GM23248 (cell line): ENCODE measurements at regions not wholly inside any gene's neighbourhood (a gene's known extent, or its start where the extent isn't known, plus 50 kb on each side); places are given as distances from the start of the nearest gene placed in this dataset.
A peak's percentile ranks its signal among the peaks of the same experiment; 100 is the strongest.

Source experiments
- DNase-seq: peaks from one replicate; pipeline ENCODE4 v3.0.0-alpha.2; 2015
- H2AFZ ChIP-seq: fragments of 200-600 bp; sonication (generic); 2 replicates; pipeline ENCODE4 v1.6.1; 2016; ENCODE audit warnings: antibody characterized with exemption
- H3F3A ChIP-seq: fragments of 200-600 bp; sonication (generic); 2 replicates; pipeline ENCODE4 v1.6.1; 2016; ENCODE audit warnings: mild to moderate bottlenecking, antibody characterized with exemption, mixed run types; ENCODE audit not compliant: insufficient read depth
- H3K27ac ChIP-seq: fragments of 200-600 bp; sonication (generic); 2 replicates; pipeline ENCODE4 v1.5.1; 2016; ENCODE audit warnings: mild to moderate bottlenecking
- H3K27me3 ChIP-seq: fragments of 200-600 bp; sonication (generic); replicated peaks from 2 replicates; pipeline ENCODE4 v1.6.1; 2016; ENCODE audit warnings: mild to moderate bottlenecking; ENCODE audit not compliant: insufficient read depth
- H3K36me3 ChIP-seq: fragments of 200-600 bp; sonication (generic); 2 replicates; pipeline ENCODE4 v1.6.1; 2016; ENCODE audit warnings: low read depth, mild to moderate bottlenecking
- H3K4me1 ChIP-seq: fragments of 200-600 bp; sonication (generic); 2 replicates; pipeline ENCODE4 v1.6.1; 2016; ENCODE audit warnings: mild to moderate bottlenecking; ENCODE audit not compliant: insufficient read depth
- H3K4me2 ChIP-seq: fragments of 200-600 bp; sonication (generic); one replicate; pipeline ENCODE4 v1.6.1; 2016; ENCODE audit warnings: mild to moderate bottlenecking; ENCODE audit not compliant: unreplicated experiment
- H3K4me3 ChIP-seq: fragments of 200-600 bp; sonication (generic); 2 replicates; pipeline ENCODE4 v1.5.1; 2016; ENCODE audit warnings: mild to moderate bottlenecking
- H3K79me2 ChIP-seq: fragments of 200-600 bp; sonication (generic); 2 replicates; pipeline ENCODE4 v1.6.1; 2016; ENCODE audit warnings: mild to moderate bottlenecking; ENCODE audit not compliant: insufficient read depth
- H3K9ac ChIP-seq: fragments of 200-600 bp; sonication (generic); 2 replicates; pipeline ENCODE4 v1.6.1; 2016; ENCODE audit warnings: mild to moderate bottlenecking
- H3K9me2 ChIP-seq: fragments of 200-600 bp; sonication (generic); 2 replicates; pipeline ENCODE4 v1.6.1; 2016; ENCODE audit warnings: mixed run types, mild to moderate bottlenecking, moderate library complexity; ENCODE audit not compliant: insufficient read depth
- H3K9me3 ChIP-seq: fragments of 200-600 bp; sonication (generic); one replicate; pipeline ENCODE4 v1.6.1; 2017; ENCODE audit warnings: low read depth
- H4K20me1 ChIP-seq: fragments of 200-600 bp; sonication (generic); 2 replicates; pipeline ENCODE4 v1.6.0; 2016; ENCODE audit not compliant: insufficient read depth
- EZH2 ChIP-seq: fragments of 200-600 bp; sonication (generic); IDR thresholded peaks from 2 replicates; pipeline ENCODE4 v1.6.1; 2018; ENCODE audit warnings: antibody characterized with exemption, mild to moderate bottlenecking; ENCODE audit not compliant: insufficient read depth, poor library complexity, severe bottlenecking
- EZH2phosphoT487 ChIP-seq: fragments of 200-600 bp; sonication (generic); IDR thresholded peaks from 2 replicates; pipeline ENCODE4 v1.6.1; 2018; ENCODE audit warnings: antibody characterized with exemption, moderate library complexity, mild to moderate bottlenecking, low read depth; ENCODE audit not compliant: insufficient read depth
- WGBS, 2 experiments: methylation state at CpG; one replicate each; pipeline ENCODE4 v1.1.6; 2015 to 2017; ENCODE audit warnings: low lambda C conversion rate in 2 of 2, low coverage in 1 of 2; ENCODE audit errors: missing lambda C conversion rate in 2 of 2; 5-methylcytosine and 5-hydroxymethylcytosine counted together
- in situ Hi-C: fragments of 300-500 bp; cut with MboI; formaldehyde crosslinking; loops from 2 replicates; pipeline ENCODE4 v1.15.0; 2020

DNA sequence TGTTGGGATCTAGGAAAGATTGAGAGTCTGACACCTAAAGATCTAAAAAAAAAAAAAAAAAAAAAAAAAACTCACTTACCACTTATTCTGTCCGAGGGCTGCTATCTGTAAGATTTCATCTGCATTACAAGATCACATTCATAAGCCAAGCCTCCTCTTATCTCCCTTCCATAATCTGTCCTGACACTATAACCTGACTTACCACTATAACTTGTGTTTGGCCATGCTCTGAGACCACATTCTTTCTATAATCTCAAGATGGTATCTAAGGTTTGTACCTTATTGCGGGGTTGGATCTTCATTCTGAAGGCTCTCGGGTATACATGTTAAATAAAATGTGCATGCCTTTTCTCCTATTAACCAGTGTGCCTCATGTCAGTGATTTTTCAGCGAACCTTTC is 144.4 kb downstream of the MAGEB17 start:
- Histone ChIP-seq H3K9ac (no peak overlapping the region), H3K27ac (no peak overlapping the region), H3K9me2 (no peaks in the 10 kb centered on the region), H3K9me3 (no peaks in the 10 kb centered on the region), H3K27me3 (no peaks in the 10 kb centered on the region), H2AFZ (no peak overlapping the region), H3K4me2 (no peak overlapping the region), H3F3A (no peaks in the 10 kb centered on the region), H3K36me3 (no peaks in the 10 kb centered on the region), H3K4me3 (no peak overlapping the region), H4K20me1 (no peaks in the 10 kb centered on the region), H3K4me1 (no peaks in the 10 kb centered on the region), H3K79me2 (no peaks in the 10 kb centered on the region)
- WGBS, 2 experiments: 71 to 80% methylated on average over 4 of the region's 4 CpGs
- no peak for DNase-seq
- in situ Hi-C loops: no loop called here
- TF ChIP-seq EZH2 (no peak), EZH2phosphoT487 (no peak)

GRCh38 chrX:16312761-16313623 is 145.7 kb downstream of the MAGEB17 start:
- no peak overlapping the region for H3K9ac ChIP-seq
- no peaks in the 10 kb centered on the region for H3K9me2 ChIP-seq
- 67 to 69% methylated on average over 7 to 13 of the region's 13 CpGs for WGBS, 2 experiments
- no peaks in the 10 kb centered on the region for H3K27me3 ChIP-seq
- in situ Hi-C loops: no loop called here
- H3K4me2 ChIP-seq: no peak overlapping the region
- no peak overlapping the region for H3K4me3 ChIP-seq
- H3K27ac ChIP-seq: no peak overlapping the region
- H3K4me1 ChIP-seq: no peaks in the 10 kb centered on the region
- no peak for DNase-seq
- H3K9me3 ChIP-seq: no peaks in the 10 kb centered on the region
- H3K79me2 ChIP-seq: no peaks in the 10 kb centered on the region
- no peak overlapping the region for H2AFZ ChIP-seq
- no peaks in the 10 kb centered on the region for H3F3A ChIP-seq
- no peak for TF ChIP-seq EZH2phosphoT487
- no peak for TF ChIP-seq EZH2
- no peaks in the 10 kb centered on the region for H4K20me1 ChIP-seq
- H3K36me3 ChIP-seq: no peaks in the 10 kb centered on the region

DNA sequence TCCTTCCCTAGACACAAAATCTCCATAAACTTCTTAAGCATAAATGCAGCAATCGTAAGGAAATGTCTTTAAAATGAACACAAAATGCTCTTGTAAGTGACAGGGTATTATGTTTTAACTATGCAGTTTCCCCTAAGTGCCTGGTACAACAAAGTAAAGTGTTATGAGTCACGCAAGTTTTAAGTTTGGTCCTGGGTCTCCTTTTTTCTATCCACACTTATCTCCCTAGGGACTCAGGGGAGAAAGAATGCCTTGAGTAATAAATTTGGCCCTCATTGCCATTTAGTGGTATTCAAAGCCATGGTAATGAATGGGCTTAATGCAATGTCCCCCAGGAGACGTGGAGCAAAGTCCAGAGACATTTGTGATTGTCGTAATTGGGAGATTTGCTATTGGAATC is 149.1 kb downstream of the MAGEB17 start:
- H2AFZ ChIP-seq: no peak overlapping the region
- H3K4me2 ChIP-seq: no peak overlapping the region
- TF ChIP-seq EZH2phosphoT487 (no peak), EZH2 (no peak)
- no peaks in the 10 kb centered on the region for H3K79me2 ChIP-seq
- in situ Hi-C loops: no loop called here
- H3K4me3 ChIP-seq: no peak overlapping the region
- no peaks in the 10 kb centered on the region for H3K27me3 ChIP-seq
- DNase-seq: no peak
- H3K36me3 ChIP-seq: no peaks in the 10 kb centered on the region
- H3K4me1 ChIP-seq: peaks cover 3% of the 10 kb centered on the region; the same call in 1 of the 2 replicates
- H3K9me3 ChIP-seq: no peaks in the 10 kb centered on the region
- H3K9ac ChIP-seq: no peak overlapping the region
- no peak overlapping the region for H3K27ac ChIP-seq
- WGBS, 2 experiments: 71 to 79% methylated on average over 4 of the region's 4 CpGs
- peaks cover 10% of the 10 kb centered on the region; the same call in 1 of the 2 replicates for H3F3A ChIP-seq
- no peaks in the 10 kb centered on the region for H3K9me2 ChIP-seq
- H4K20me1 ChIP-seq: no peaks in the 10 kb centered on the region

- in situ Hi-C loops: no loop called here
- Histone ChIP-seq H3K36me3 (no peaks in the 10 kb centered on the region), H3K9me3 (no peaks in the 10 kb centered on the region), H3K4me2 (no peak overlapping the region), H3K4me3 (no peak overlapping the region), H3K27ac (no peak overlapping the region), H3F3A (peaks cover 10% of the 10 kb centered on the region; the same call in 1 of the 2 replicates), H4K20me1 (no peaks in the 10 kb centered on the region), H2AFZ (no peak overlapping the region), H3K9me2 (no peaks in the 10 kb centered on the region), H3K27me3 (no peaks in the 10 kb centered on the region), H3K4me1 (peaks cover 3% of the 10 kb centered on the region; the same call in 1 of the 2 replicates), H3K79me2 (no peaks in the 10 kb centered on the region), H3K9ac (no peak overlapping the region)
- peak; percentile 8 for DNase-seq
- no peak for TF ChIP-seq EZH2phosphoT487
- TF ChIP-seq EZH2: no peak
- 30 to 40% methylated on average over 2 of the region's 2 CpGs for WGBS, 2 experiments
Observed at GRCh38 chrX:16319929-16320328, 152.6 kb downstream of the MAGEB17 start.
